ENCODE measurements at regions not wholly inside any gene's neighbourhood (a gene's known extent, or its start where the extent isn't known, plus 50 kb on each side); places are given as distances from the start of the nearest gene placed in this dataset.

DNA sequence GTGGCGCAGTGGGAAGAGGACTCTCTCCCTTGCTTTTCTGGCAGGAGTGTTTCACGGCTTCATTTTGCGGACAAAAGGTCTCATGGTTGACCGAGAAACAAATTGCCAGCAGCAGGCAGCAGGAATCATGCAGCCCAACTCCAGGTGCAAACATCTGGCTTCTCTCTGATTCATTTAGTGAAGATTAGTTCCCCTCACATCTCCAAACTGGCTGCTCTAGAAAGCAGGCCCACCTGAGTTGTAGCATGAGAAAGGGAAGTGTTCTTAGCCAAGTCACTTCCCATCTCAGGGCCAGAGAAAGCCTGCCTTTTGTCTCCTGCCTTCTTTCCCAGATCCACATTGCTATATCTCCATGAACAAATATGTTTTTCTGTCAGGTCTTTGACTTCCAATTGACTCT lies 120.8 kb upstream of the CCDC196 start:
- peak; percentile 8 for DNase-seq

DNA sequence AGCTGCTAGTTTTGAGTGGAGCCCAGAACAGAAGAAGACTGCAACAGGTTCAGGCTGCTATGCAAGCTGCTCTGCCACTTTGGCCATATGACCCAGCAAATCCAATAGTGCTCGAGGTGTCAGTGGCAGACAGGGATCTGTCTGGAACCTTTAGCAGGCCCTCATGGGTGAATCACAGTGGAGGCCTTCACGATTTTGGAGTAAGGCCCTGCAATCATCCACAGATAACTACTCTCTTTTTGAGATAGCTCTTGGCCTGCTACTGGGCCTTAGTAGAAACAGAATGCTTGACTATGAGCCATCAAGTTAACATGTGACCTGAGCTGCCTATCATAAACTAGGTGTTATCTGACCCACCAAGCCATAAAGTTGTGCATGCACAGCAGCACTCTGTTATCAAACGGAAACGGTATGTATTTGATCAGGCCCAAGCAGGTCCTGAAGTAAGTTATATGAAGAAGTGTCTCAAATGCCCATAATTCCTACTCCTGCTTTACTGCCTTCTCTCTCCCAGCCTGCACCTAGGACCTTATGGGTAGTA lies 116.9 kb upstream of the CCDC196 start:
- no peak for DNase-seq

DNA sequence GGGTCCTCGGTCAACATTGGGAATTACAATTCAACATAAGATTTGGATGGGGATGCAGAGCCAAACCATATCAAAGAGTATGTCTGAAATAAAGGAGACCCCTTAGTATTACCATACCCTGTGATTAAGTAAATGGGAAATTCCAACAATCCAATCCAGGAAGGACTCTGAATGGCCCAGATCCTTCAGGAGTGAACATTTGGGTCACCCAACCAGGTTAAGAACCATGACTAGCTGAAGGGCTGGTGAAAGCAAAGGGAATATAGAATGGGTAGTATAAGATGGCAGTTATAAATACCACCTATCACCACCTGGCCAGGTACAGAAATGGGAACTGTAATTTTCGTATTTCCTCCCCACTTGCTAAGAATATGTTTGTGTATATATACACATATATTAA lies 114.4 kb upstream of the CCDC196 start:
- no peak for DNase-seq

DNA sequence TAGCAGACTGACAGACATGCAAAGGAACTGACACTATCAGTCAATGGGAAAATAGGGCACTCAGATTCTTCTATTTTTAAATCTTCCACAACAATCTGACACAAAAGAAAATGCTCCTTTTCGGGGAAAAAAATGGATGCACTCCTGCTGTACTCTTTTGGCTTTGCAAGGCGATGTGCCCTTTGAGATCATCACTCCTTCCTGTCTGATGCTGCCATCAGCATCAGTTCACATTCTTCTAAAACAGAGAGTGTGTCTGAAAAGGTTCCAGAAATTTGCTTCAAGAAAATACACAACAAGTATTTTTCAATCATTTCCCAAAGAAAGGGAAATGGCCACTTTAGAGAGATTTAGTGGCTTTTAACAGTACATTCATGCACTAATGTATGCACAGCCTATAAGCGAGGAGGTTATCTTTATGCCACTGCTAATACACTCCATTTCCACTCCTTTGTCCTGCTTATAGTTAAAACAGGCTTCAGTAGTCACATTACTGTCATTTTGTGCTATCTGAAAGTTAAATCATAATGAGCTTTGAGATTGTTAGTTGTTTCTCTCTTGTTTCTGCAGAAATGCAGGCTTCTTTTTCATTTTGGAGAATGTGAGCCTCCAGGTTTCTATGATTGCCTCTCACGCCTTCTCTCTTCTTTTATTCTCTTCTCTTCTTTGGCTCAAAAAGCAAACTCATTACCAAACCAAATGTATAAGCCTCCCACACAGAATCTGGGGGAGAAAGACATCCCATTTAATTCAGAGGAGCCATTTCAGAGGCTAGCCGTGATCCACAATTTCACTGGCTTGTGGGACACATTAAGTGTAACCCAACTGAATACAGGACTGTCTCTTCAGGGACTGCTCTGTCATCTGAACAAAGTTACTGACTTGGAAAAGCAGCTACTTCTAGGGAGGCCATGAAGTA lies 110.9 kb upstream of the CCDC196 start:
- no peak for DNase-seq

DNA sequence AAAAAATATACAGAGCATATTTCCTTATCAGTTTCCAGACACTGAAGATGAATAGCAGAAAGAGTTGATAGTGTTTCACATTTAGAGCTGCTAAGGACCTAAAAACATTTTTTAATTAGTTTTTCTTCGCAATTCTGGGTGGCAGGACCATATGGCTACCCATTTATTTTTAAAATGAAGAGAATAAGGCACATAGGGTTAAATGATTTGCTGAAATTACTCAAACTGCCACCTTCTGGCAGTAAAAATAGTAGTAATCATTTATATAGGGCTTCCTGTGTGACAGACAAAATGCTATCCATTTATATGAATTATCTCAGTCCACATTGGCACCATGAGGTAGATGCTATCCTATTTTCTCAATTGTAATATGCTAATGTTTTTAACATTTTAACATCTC lies 108.6 kb upstream of the CCDC196 start:
- DNase-seq, result no peak

DNA sequence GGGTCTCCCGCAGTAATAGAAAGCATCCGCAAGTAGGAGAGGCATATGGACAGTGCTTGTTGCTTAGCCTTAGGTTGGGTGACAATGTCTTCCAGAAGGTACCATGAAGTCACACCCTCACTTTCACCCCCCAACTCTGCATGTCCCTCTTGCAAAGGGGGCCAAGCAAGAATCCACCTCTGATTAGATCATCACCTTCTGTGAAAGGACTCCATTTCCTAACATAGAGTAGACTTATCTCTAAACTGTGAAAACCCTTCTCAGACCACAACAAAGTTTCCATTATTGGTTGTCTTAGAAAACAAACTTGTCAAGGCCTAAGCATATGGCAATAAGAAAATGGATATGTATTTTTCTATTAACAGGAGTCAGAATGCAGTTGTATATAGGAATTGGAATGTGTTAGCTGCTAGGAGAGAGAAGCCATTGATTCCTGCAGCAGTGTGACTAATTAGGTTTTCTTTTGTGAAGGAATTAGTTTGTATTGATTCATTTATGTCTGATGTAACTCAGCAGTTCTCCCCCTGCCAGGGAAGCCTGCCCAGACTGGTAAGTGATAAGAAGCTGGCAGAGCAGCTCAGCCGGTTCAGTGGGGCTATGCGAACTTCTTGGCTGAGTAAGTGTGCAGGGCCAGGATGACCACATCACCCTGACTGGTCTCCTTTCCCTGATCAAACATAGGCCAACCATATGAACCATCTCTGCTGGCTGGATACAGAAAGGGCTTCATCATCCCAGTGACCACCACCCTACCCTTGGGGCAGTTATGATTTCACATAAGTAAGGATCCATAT lies 107.3 kb upstream of the CCDC196 start:
- DNase-seq, result no peak

DNA sequence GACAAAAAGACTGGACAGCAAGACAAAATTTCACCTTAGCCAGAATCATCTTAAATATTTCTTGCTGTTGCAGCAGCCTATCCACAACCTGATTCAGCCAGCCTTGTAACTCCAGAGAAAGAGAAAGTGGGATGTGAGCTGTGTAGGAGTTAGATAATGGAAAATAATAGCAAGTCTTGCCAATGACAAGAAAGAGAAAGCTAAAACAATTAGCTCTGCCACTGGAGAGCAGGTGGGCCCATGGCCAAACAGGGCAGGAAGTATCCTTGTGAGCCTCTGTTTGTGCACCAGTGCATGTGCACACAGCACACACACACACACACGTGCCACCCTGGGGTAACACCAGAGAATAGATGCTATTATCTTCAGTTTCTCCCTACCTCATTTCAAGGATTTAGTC lies 106.0 kb upstream of the CCDC196 start:
- DNase-seq, result peak; percentile 33

DNA sequence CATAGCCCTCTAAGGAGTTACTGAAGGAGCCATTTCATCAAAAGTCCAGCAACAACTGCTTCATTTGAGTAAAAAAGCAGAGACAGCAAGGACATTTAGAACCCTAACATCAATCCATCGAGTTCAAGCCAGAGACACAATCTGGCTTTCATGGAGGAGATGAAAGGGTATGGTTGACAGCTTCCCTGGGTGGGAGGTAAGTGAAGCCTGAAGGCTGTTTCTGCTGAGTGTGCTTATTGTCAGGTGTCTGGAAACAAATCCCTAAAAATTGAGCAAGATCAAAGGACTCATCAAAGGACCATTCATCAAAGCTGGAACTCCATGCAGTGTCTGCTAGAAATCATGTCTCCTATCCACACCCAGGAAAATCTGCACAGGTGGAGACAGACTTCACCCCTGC lies 104.4 kb upstream of the CCDC196 start:
- DNase-seq, result no peak

DNA sequence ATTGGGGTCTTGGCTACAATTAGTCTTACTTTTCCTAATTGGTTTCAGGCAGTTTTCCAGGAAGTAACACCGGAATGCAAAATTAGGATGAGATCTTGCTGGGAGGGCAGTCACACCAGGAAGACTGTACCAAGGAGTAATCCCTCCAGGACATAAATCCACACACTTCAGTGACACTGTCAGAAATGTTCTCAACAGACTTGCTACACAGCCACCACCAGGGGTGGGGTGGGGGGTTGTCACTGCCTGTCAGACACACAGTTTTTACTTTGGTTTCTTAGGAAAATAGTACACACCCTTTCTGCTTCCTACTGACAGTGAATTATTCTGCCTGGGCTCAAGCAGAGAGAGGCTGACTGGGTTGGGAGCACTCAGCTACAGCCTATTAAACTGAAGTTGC lies 102.9 kb upstream of the CCDC196 start:
- DNase-seq, result no peak

DNA sequence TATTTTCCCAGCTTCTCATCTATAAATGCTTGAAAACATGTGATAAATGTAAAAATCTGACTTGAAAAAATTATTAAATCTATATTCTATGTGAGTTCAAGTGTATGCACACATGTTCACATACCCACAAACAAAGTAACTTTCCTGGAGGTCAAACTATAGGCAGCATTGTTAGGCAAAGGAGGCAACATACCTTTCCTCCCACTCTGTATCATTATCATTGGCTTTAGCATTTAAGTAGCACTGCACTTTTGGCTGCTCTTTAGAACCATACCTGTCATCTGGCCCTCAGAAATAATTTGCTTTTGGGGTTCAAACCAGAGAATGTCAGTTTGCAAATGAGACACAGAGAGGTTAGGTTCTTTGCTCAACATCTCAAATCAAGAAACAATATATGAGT lies 102.4 kb upstream of the CCDC196 start:
- DNase-seq, result no peak

DNA sequence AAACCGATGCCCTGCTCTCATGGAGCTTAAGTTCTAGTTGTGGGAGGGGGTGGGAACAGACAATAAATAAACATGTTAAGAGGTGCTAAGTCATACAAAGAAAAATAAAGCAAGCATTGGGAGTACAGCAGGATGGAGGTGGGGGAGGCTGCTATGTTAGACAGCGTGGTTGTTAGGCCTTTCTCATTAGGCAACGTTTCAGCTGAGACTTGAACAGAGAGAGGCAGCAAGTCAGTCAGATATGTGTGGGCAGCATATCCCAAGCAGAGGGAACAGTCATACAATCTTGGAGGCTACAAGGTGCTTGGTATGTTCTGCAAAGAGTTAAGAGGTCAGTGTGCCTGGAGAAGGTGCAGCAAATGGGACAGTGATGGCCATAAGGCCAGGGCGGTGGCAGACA lies 97.7 kb upstream of the CCDC196 start:
- no peak for DNase-seq

DNA sequence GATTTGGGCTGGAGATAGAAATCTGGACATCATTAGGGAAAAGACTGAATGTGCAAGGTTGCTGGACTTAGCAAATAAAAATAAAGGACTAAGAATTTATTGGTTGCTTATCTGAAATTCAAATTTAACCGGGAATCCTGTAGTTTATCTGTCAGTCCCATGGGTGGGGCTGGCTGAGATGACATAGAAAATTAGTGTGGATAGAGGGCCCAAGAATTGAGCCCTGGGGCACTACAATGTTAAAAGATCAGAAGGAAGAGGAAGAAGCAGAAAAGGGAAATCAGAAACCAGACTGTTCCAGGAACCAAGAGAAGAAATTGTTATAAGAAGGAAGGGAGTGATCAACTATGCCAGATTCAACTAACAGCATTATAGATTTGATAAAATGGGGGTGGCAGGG lies 96.7 kb upstream of the CCDC196 start:
- no peak for DNase-seq

DNA sequence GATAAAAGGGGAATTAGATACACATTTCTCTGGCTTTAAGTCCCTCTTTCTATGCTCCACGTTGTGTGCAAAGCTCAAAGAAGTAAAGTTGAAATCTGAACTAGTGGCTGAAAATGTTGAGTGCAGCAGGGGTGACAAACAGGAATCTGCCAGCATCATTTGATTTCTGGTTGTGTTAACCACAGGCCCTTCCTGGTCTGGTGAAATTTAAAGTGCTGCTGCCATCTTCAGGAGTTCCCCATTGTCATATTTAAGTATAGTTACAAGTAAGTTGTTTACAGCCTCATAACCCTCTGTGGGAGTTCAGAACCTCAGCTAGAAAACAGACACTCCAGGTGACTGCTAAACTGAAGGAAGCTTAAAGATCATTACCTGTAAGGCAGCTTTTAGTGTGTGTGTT lies 90.9 kb upstream of the CCDC196 start:
- DNase-seq, result no peak

DNA sequence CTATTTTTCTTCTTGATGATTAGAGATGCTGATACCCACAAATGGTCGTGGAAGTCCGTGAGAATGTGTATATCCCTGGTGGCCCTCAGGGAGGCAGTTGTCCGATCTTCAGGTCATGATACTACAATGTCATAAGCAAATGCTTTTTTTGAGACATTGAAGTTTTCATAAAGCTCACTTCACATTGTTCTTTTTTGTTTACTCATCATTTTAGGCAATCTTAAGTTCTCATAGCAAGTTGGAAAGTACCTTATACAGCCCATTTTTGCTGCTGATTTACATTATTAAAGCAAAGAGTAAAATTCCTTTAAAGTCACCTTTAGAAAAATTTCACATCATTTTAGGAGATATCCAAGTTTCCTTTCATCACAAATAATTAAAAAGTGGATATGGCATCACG lies 90.0 kb upstream of the CCDC196 start:
- no peak for DNase-seq

DNA sequence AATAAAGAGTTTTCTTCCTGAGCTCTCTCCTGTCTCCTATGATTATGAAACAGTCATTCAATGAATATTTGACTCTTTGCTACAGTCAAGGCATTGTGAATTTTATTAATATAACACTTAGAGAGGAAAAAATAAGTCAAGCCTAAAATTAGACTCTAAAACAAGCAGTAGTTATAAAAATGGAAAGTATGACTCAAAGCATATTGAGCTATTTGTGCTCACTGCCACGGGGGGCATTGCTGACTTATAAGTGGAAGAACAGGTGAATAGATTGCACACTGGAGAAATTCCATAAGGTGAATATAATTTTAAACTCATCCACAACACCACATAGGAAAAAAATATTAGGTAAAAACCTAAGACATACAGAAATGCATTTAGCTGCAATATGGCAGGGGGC lies 87.7 kb upstream of the CCDC196 start:
- no peak for DNase-seq

DNA sequence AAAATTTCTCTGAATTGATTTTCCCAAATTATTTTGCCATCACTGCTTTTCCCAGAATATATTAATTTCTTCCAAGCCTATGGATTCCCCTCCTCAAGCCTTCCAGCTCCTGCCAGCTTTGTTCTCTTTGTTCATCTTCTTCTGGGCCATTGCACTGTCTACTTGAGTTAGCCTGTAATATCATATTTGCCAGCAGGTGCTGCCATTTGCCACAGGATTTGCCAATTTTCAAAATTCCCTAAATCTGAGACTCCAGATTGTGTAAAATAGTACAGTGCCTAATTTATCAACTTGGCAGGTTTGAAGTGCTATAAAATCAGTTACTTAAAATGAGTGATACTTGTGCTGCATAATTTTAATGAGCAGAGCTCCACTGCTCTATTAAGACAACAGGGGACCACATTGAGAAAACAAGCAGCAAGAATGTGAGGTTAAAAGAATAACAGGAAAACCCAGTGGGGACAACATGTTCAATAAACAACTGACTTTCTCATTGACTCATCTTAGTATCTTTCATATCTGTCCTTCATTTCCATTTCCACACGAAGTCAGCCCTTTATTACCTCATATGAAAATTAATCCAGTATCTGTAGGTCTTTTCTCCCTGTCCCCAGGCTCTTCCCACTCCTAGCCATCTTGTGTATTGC lies 84.6 kb upstream of the CCDC196 start:
- no peak for DNase-seq

DNA sequence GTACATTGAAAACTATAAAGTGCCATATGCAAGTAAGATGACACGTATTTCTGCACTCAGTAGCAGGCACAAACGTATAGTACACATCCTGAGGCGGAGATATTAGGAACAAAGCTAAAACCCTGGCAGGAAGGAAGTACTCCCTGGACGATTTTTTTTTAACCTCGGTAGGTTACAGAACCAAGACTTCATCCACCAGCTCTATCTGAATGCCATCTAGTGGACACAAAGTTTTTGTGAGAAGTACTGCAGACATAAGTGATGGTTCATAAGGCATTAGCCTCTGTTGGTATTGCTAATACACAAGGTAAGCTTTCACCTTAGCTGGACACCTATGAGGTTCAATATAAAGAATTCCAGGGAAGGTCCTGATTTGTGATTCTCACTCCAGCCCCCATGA lies 83.0 kb upstream of the CCDC196 start:
- peak; percentile 38 for DNase-seq

DNA sequence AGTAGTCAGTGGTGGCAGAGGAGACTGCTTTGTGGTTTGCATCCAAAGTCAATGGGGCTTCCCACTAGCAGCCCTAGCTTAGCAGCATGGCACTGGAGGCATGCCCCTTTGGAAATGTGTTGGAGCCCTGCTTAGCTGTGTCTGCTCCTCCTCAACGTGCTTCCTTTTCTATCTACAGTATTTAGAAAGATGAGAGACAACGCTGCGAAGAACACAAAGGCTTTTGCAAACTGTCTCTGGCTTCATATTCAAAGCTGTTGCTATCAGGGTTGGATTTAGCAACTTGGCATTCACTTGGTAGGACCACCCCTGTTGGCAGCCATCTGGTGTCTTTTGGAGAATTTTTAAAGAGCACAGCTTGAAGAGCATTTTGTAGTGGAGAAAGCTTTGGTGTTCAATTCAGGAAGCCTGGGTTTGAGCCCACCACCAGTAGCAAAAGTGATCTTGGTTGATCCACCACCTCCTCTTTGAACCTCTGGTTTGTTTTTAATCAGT lies 82.1 kb upstream of the CCDC196 start:
- DNase-seq, result no peak

DNA sequence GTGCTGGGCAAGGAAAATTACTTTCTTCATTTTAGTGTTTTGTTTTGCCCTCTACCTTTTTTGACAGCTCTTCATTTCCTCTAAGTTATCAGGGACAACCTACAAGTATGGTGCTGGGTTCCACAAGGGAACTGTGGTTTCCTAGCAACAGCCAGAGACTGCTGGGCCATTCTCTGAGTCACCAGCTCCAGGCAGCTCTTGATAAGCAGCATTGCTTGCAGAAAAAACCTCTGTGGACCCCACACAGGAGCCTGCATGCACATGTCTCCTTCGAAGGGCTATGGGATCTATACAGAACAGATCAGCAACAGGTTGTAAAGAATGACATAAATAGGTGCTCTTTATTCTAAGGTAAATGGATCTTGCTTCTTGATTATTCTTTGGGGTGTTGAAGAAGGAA lies 81.0 kb upstream of the CCDC196 start:
- no peak for DNase-seq

DNA sequence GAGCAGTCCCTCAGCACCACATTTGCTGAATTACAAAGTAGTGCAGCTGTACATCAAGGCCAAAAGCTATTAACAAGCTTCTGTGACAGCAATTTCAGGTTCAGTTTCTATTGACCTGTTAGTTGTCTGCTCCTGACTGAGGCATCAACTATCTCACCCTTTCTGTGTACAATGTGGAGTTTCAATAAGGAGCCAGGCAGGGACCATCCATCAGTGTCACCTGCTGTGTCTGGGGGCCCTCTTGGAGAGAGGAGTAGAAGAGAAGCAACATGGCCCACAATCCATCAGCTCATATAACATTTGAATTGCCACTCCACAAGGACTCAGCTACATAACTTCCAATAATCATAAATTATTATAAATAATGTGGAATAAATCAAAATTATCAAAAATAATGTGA lies 72.3 kb upstream of the CCDC196 start:
- DNase-seq, result no peak

DNA sequence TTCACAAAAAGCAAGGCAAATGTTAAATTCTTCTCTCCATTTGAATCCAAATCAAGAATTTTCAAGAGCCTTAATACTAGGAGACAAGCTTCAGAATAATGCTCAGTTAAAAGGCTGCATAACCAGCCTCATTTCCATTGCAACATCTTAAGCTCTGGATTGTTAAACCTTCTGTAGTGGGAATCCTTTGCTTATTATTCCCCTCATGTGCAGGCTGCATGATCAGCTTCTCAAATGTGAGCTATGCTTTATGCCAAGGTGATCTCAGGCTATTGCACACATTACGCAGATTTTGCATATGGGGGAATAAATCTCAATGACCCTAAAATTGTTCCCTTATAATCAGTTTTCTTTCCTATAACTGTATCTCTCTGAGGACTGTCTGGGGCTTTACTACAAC lies 71.7 kb upstream of the CCDC196 start:
- DNase-seq, result no peak

DNA sequence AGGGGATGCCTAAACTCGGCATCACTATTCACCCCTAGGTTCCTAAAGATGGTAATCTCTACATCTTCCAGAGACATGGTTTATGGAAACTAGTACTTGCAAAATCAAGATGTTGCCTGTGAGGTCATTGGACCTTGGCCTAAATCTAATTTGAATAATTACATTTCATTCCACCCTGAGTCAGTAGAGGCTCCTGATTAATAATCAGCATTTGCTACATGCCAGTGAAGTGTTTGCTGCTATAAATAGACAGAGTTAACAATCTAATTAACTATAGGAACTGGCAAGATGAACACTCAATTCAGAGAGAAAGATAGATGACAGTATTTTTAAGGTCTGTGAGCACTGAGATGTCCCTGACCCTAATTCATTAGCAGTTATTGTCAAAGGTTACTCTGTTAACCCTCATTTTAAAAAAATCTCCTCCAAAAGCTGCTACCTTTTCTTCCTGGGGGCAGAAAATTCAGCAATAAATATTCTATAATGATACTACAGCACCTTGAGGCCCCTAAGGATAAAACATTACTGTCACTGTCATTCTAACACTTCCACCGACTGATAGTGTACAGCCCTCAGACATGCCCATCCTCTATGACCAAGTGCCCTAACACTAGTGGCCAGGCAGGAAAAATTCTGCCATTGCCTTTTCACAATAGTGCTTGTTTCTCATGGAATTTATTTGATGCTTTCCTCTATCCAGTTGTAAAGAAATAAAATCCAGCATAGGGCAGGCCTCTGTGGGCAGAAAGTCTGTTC lies 65.7 kb upstream of the CCDC196 start:
- no peak for DNase-seq

Measured in tongue (tissue), 1 donor.